IMR-90 (cell line): ENCODE measurements at regions not wholly inside any gene's neighbourhood (a gene's known extent, or its start where the extent isn't known, plus 50 kb on each side); places are given as distances from the start of the nearest gene placed in this dataset.

Experiments used
- ATAC-seq: fragments of 200-7000 bp; cut with Tn5 transposase; 2 replicates; pipeline ENCODE4 v1.9.1; 2020; ENCODE audit warnings: low read depth, mild to moderate bottlenecking, moderate library complexity
- BruUV-seq: library from RNA; stranded (reverse); fragments of 400-500 nt; replicated peaks from 2 replicates; lab custom pipeline; 2021; lab: Mats Ljungman, UMichigan
- CTCF ChIA-PET: fragments of 300-600 bp; formaldehyde crosslinking; extraction: SDS; loops from one replicate; lab custom pipeline; 2021; ENCODE audit warnings: antibody characterized with exemption; lab: Yijun Ruan, JAX
- POLR2A ChIA-PET: fragments of 300-600 bp; sonication (Branson Sonifier 250); formaldehyde crosslinking; loops from one replicate; lab custom pipeline; 2022; ENCODE audit warnings: antibody characterized with exemption; ENCODE audit not compliant: unreplicated experiment; lab: Charles Lee
- DNase-seq: peaks from one replicate; pipeline ENCODE4 v3.0.0; 2013
- H2AFZ ChIP-seq: replicated peaks from 2 replicates; pipeline ENCODE3; 2013; ENCODE audit warnings: low read length, mild to moderate bottlenecking; ENCODE audit not compliant: poor library complexity
- H2AK5ac ChIP-seq: 2 replicates; pipeline ENCODE4 v1.6.1; 2013; ENCODE audit warnings: low read depth, low read length, inconsistent platforms
- H2AK9ac ChIP-seq: replicated peaks from 2 replicates; pipeline ENCODE3; 2013; ENCODE audit warnings: mild to moderate bottlenecking, low read depth, low read length, moderate library complexity; ENCODE audit not compliant: poor library complexity
- H2BK120ac ChIP-seq: 2 replicates; pipeline ENCODE4 v1.6.1; 2013; ENCODE audit warnings: low read depth, low read length, inconsistent platforms
- H2BK15ac ChIP-seq: 3 replicates; pipeline ENCODE4 v1.6.1; 2013; ENCODE audit warnings: low read depth, low read length, inconsistent platforms
- H2BK20ac ChIP-seq: 2 replicates; pipeline ENCODE4 v1.6.1; 2013; ENCODE audit warnings: low read depth, mild to moderate bottlenecking, inconsistent platforms, low read length, moderate library complexity
- H2BK5ac ChIP-seq: 2 replicates; pipeline ENCODE4 v1.6.1; 2013; ENCODE audit warnings: mild to moderate bottlenecking, low read depth, low read length, inconsistent platforms; ENCODE audit not compliant: poor library complexity, severe bottlenecking
- H3K14ac ChIP-seq: replicated peaks from 2 replicates; pipeline ENCODE4 v1.6.1; 2013; ENCODE audit warnings: low read depth, low read length, inconsistent platforms
- H3K18ac ChIP-seq: 2 replicates; pipeline ENCODE4 v1.6.1; 2013; ENCODE audit warnings: low read depth, low read length, control low read depth
- H3K23ac ChIP-seq: 2 replicates; pipeline ENCODE4 v1.6.1; 2013; ENCODE audit warnings: low read depth, low read length, inconsistent platforms
- H3K27ac ChIP-seq: 2 replicates; pipeline ENCODE4 v1.5.1; 2013; ENCODE audit warnings: mild to moderate bottlenecking, control low read depth, low read length; ENCODE audit not compliant: insufficient read depth
- H3K27me3 ChIP-seq: 2 replicates; pipeline ENCODE4 v1.6.1; 2013; ENCODE audit warnings: low read length; ENCODE audit not compliant: control insufficient read depth, insufficient read depth
- H3K36me3 ChIP-seq: 2 replicates; pipeline ENCODE4 v1.6.1; 2013; ENCODE audit warnings: low read length, mixed read lengths; ENCODE audit not compliant: control insufficient read depth, insufficient read depth
- H3K4ac ChIP-seq: 2 replicates; pipeline ENCODE4 v1.6.1; 2013; ENCODE audit warnings: low read depth, low read length, inconsistent platforms
- H3K4me1 ChIP-seq: 2 replicates; pipeline ENCODE4 v1.6.1; 2013; ENCODE audit warnings: low read length, mixed read lengths; ENCODE audit not compliant: control insufficient read depth, insufficient read depth
- H3K4me2 ChIP-seq: 2 replicates; pipeline ENCODE4 v1.6.1; 2013; ENCODE audit warnings: low read depth, mild to moderate bottlenecking, control low read depth, low read length, moderate library complexity
- H3K4me3 ChIP-seq: 2 replicates; pipeline ENCODE4 v1.5.1; 2013; ENCODE audit warnings: low read depth, mild to moderate bottlenecking, control low read depth, low read length, moderate library complexity; ENCODE audit not compliant: insufficient read depth
- H3K56ac ChIP-seq: 2 replicates; pipeline ENCODE4 v1.6.1; 2013; ENCODE audit warnings: low read length, inconsistent platforms; ENCODE audit not compliant: insufficient read depth; ENCODE audit errors: extremely low read depth
- H3K79me1 ChIP-seq, 2 experiments: 2 replicates each; pipeline ENCODE4 v1.6.1; 2013; ENCODE audit warnings: low read length in 2 of 2, inconsistent platforms in 1 of 2, low read depth in 1 of 2
- H3K9ac ChIP-seq: 2 replicates; pipeline ENCODE4 v1.6.1; 2013; ENCODE audit warnings: low read depth, low read length, control low read depth
- H3K9me1 ChIP-seq: 2 replicates; pipeline ENCODE4 v1.6.1; 2013; ENCODE audit warnings: low read length, inconsistent platforms; ENCODE audit not compliant: insufficient read depth
- H3K9me3 ChIP-seq: 2 replicates; pipeline ENCODE4 v1.6.1; 2013; ENCODE audit warnings: low read length; ENCODE audit not compliant: control insufficient read depth, insufficient read depth
- H4K20me1 ChIP-seq: 2 replicates; pipeline ENCODE4 v1.6.1; 2013; ENCODE audit warnings: low read length, inconsistent platforms; ENCODE audit not compliant: insufficient read depth
- H4K5ac ChIP-seq: 2 replicates; pipeline ENCODE4 v1.6.1; 2013; ENCODE audit warnings: mild to moderate bottlenecking, low read depth, low read length, control low read depth
- H4K8ac ChIP-seq, 2 experiments: 2 replicates each; pipeline ENCODE4 v1.6.1; 2013; ENCODE audit warnings: low read depth in 2 of 2, low read length in 2 of 2, control low read depth in 1 of 2, inconsistent platforms in 1 of 2
- H4K91ac ChIP-seq: 2 replicates; pipeline ENCODE4 v1.6.1; 2013; ENCODE audit warnings: low read depth, low read length, inconsistent platforms; ENCODE audit not compliant: insufficient read depth
- BHLHE40 ChIP-seq: fragments of 150-350 bp; IDR thresholded peaks from 2 replicates; pipeline ENCODE4 v1.6.1; 2016; ENCODE audit warnings: mild to moderate bottlenecking, low read depth, low read length
- CHD1 ChIP-seq: IDR thresholded peaks from 2 replicates; pipeline ENCODE4 v1.6.1; 2012; ENCODE audit warnings: low read depth, low read length, improper control_type of control experiment
- CTCF ChIP-seq: conservative IDR thresholded peaks from 2 replicates; pipeline ENCODE4 v1.5.1; 2012; ENCODE audit warnings: mild to moderate bottlenecking, low read depth, low read length, improper control_type of control experiment
- MXI1 ChIP-seq: IDR thresholded peaks from 2 replicates; pipeline ENCODE4 v1.6.1; 2012; ENCODE audit warnings: low read depth, mild to moderate bottlenecking, low read length, moderate library complexity, borderline replicate concordance
- POLR2A ChIP-seq: IDR thresholded peaks from 2 replicates; pipeline ENCODE4 v1.6.1; 2012; ENCODE audit warnings: mild to moderate bottlenecking, low read depth, low read length
- SMC3 ChIP-seq: fragments of 150-350 bp; IDR thresholded peaks from 2 replicates; pipeline ENCODE4 v1.6.1; 2016; ENCODE audit warnings: low read depth, mild to moderate bottlenecking, antibody characterized with exemption, low read length, moderate library complexity
- USF2 ChIP-seq: fragments of 150-350 bp; IDR thresholded peaks from 2 replicates; pipeline ENCODE4 v1.6.1; 2017; ENCODE audit warnings: mild to moderate bottlenecking, antibody characterized with exemption, low read length, low read depth
- dilution Hi-C: fragments of 300-500 bp; cut with HindIII; formaldehyde crosslinking; loops from one replicate; pipeline ENCODE4 v1.14.3; 2018; ENCODE audit warnings: low sequenced_read_pairs; ENCODE audit not compliant: unreplicated experiment
- in situ Hi-C: fragments of 300-500 bp; cut with MboI; formaldehyde crosslinking; loops from 3 replicates; pipeline ENCODE4 v1.14.3; 2019; ENCODE audit warnings: low sequenced_read_pairs, inconsistent platforms, mixed read lengths
- intact Hi-C: fragments of 100-400 bp; cut with micrococcal nuclease; formaldehyde crosslinking; loops from 2 replicates; pipeline ENCODE4 v1.10.0; 2022

GRCh38 chr14:49526101-49526500 lies 60.1 kb downstream of the RPS29 start:
- H4K20me1 ChIP-seq: no peaks in the 10 kb centered on the region
- no peak overlapping the region for H3K9ac ChIP-seq
- H3K4me1 ChIP-seq: no peaks in the 10 kb centered on the region
- ChIA-PET CTCF (no interaction called here), POLR2A (no interaction called here)
- H3K36me3 ChIP-seq: no peaks in the 10 kb centered on the region
- ATAC-seq (no peak), DNase-seq (no peak)
- H2AFZ ChIP-seq: no peak overlapping the region
- H3K27me3 ChIP-seq: peaks cover 1% of the 10 kb centered on the region; the same call in 1 of the 2 replicates
- no peak for TF ChIP-seq CHD1
- TF ChIP-seq MXI1: no peak
- TF ChIP-seq SMC3: no peak
- TF ChIP-seq USF2: no peak
- no peak for TF ChIP-seq CTCF
- no peak for TF ChIP-seq BHLHE40
- TF ChIP-seq POLR2A: no peak
- intact Hi-C loops (no loop called here), in situ Hi-C loops (no loop called here), dilution Hi-C loops (no loop called here)
- no peak overlapping the region for H3K27ac ChIP-seq
- H3K79me1 ChIP-seq: no peaks in the 10 kb centered on the region
- H3K23ac ChIP-seq: no peak overlapping the region
- BruUV-seq: no TSS peak
- no peak overlapping the region for H4K91ac ChIP-seq
- no peak overlapping the region for H2BK15ac ChIP-seq
- no peak overlapping the region for H2BK20ac ChIP-seq
- no peak overlapping the region for H3K14ac ChIP-seq
- no peak overlapping the region for H2BK5ac ChIP-seq
- no peak overlapping the region for H3K18ac ChIP-seq
- H4K5ac ChIP-seq: no peak overlapping the region
- no peak overlapping the region for H2AK5ac ChIP-seq
- H3K4me2 ChIP-seq: no peak overlapping the region
- H3K4ac ChIP-seq: no peak overlapping the region
- H3K4me3 ChIP-seq: no peak overlapping the region
- no peak overlapping the region for H2AK9ac ChIP-seq
- no peak overlapping the region for H3K56ac ChIP-seq
- no peak overlapping the region for H2BK120ac ChIP-seq
- H4K8ac ChIP-seq: no peak overlapping the region
- no peaks in the 10 kb centered on the region for H3K9me3 ChIP-seq
- H3K9me1 ChIP-seq: no peaks in the 10 kb centered on the region
